GM12865 (cell line): ENCODE measurements at regions not wholly inside any gene's neighbourhood (a gene's known extent, or its start where the extent isn't known, plus 50 kb on each side); places are given as distances from the start of the nearest gene placed in this dataset.

Experiments used
- DNase-seq: peaks from one replicate; pipeline ENCODE4 v3.0.0; 2010; ENCODE audit warnings: low read depth
- H3K4me3 ChIP-seq: 2 replicates; pipeline ENCODE4 v1.5.1; 2011; ENCODE audit warnings: mild to moderate bottlenecking, low read depth, low read length, control low read depth
- TF ChIP-seq, protein P1 (sequence below): IDR thresholded peaks from 2 replicates; pipeline ENCODE4 v1.5.1; 2011; ENCODE audit warnings: low read length, control low read depth, low read depth, inconsistent platforms; ENCODE audit not compliant: insufficient read depth; ENCODE audit errors: missing control alignments

GRCh38 chr5:107196500-107197059 lies 474.2 kb downstream of the EFNA5 start:
- TF ChIP-seq, protein P1, sequence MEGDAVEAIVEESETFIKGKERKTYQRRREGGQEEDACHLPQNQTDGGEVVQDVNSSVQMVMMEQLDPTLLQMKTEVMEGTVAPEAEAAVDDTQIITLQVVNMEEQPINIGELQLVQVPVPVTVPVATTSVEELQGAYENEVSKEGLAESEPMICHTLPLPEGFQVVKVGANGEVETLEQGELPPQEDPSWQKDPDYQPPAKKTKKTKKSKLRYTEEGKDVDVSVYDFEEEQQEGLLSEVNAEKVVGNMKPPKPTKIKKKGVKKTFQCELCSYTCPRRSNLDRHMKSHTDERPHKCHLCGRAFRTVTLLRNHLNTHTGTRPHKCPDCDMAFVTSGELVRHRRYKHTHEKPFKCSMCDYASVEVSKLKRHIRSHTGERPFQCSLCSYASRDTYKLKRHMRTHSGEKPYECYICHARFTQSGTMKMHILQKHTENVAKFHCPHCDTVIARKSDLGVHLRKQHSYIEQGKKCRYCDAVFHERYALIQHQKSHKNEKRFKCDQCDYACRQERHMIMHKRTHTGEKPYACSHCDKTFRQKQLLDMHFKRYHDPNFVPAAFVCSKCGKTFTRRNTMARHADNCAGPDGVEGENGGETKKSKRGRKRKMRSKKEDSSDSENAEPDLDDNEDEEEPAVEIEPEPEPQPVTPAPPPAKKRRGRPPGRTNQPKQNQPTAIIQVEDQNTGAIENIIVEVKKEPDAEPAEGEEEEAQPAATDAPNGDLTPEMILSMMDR: no peak
- no peak for DNase-seq
- H3K4me3 ChIP-seq: no peak overlapping the region

- no peak for DNase-seq
- H3K4me3 ChIP-seq: no peak overlapping the region
- TF ChIP-seq, protein P1: no peak
Measured at GRCh38 chr5:107195890-107196395, 474.8 kb downstream of the EFNA5 start.

DNA sequence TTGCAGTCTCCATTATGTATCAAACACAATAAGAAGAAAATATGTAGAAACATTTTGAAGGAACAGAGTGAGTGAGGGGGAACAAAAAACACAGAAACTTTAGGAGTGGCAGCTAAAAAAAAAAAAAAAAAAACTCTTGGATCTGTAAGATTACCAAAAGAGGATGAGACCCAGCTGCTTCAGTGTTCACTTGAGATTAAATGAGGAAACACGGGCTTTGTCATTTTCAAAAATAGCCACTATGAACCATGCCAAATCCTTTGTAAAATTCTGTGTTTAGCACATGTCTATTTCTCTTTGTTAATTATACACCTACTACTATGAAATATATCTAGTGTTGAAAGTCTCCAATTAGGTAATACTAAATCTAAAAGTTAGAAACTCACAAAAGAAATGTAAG lies 485.9 kb downstream of the EFNA5 start:
- DNase-seq: no peak
- no peak overlapping the region for H3K4me3 ChIP-seq
- TF ChIP-seq, protein P1: no peak

DNA sequence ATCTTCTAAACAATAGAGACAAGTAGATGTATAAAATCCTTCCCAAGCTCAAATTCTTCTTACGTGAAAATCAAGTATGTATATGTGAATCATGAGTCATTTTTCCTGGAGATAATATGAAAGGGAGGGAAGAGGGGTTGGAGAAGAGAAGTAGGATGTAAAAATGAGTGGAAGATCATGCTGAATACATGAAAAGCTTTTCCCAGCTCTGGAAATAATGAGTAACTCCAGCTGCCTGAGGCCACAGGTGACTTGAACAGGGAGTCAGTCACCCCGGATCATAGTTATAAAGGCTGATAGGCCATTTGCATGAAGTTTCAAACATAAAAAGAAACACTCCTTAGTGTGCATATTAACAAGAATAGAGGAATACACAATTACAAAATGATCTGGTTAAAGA lies 486.7 kb downstream of the EFNA5 start:
- H3K4me3 ChIP-seq: no peak overlapping the region
- DNase-seq: no peak
- TF ChIP-seq, protein P1: no peak

- no peak overlapping the region for H3K4me3 ChIP-seq
- TF ChIP-seq, protein P1: no peak
- DNase-seq: no peak
Measured at GRCh38 chr5:107170620-107171019, 500.1 kb downstream of the EFNA5 start.

DNA sequence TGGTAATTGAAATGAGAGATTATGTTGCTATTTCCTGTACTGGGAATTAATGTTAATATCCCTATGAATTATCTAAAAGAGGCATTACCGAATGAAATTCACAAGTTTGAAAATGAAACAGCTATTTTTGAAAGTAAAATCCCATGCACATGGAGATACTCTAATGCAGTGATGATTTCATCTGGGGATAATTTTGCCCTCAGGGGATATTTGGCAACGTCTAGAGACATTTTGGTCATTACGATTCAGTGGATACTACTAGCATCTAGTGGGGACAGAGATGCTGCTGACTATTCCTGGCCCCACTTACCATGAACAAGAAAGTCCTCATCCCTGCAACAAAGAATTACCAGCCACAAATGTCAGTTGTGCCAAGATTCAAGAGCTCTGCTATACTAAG lies 500.9 kb downstream of the EFNA5 start:
- DNase-seq: no peak
- H3K4me3 ChIP-seq: no peak overlapping the region
- TF ChIP-seq, protein P1: no peak
